ENCODE measurements at regions not wholly inside any gene's neighbourhood (a gene's known extent, or its start where the extent isn't known, plus 50 kb on each side); places are given as distances from the start of the nearest gene placed in this dataset.

DNA sequence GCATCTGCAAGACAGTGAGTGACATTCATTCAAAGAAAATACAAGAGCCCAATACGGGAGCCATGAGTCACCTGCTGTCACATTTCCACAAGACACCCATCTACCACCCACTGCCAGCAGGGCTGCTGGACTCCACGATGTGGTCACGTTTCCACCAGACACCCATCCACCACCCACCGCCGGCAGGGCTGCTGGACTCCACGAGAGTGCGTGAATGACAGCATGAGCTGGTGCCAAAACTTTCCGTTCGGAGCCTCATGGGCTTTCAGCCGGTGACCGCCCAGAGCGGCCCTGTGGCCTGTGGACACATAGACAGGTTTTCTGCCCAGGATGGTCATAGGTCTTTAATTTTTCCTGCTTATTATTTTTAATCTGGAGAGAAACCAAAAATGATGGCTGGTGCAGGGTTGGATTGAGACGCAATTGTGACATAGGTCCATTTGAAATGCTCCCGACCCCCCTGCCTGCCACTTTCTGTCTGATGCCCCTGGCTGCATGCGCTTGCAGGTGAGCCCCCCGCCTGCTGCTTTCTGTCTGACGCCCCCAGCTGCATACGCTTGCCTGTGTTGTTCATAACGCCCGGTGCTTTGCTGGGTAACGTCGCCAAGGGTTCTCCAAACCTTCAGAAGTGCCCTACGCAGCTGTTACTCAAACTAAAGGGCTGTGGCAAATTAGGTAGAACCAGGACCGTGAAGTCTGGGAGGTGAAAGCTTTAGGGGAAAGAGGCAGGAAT lies 59.1 kb upstream of the SMOC2 start:
- no peaks in the 10 kb centered on the region for H3K36me3 ChIP-seq (ENCODE audit: insufficient read depth, low read length)
- H3K79me2 ChIP-seq (ENCODE audit: insufficient read depth, low read length): no peaks in the 10 kb centered on the region

GRCh38 chr6:168383062-168383854 lies 57.7 kb upstream of the SMOC2 start:
- Histone ChIP-seq H3K4me3 (ENCODE audit: low read length, poor library complexity, severe bottlenecking) (no peak overlapping the region), H3K27me3 (ENCODE audit: insufficient read depth, low read length, poor library complexity, severe bottlenecking) (no peaks in the 10 kb centered on the region), H2AFZ (ENCODE audit: low read length) (no peak overlapping the region), H3K79me2 (ENCODE audit: insufficient read depth, low read length) (no peaks in the 10 kb centered on the region), H3K36me3 (ENCODE audit: insufficient read depth, low read length) (no peaks in the 10 kb centered on the region), H3K9ac (ENCODE audit: low read depth, low read length, poor library complexity, severe bottlenecking) (no peak overlapping the region), H3K9me3 (ENCODE audit: insufficient read depth, low read depth, low read length) (peaks cover 45% of the 10 kb centered on the region; the same call in 1 of the 2 replicates), H4K20me1 (ENCODE audit: insufficient read depth, low read length, poor library complexity, severe bottlenecking) (no peaks in the 10 kb centered on the region), H3K4me2 (ENCODE audit: low read depth, low read length, poor library complexity, severe bottlenecking) (no peak overlapping the region), H3K4me1 (ENCODE audit: insufficient read depth, low read length, poor library complexity, severe bottlenecking) (no peaks in the 10 kb centered on the region), H3K9me2 (replicated peaks; ENCODE audit: low read depth, low read length) (no peaks in the 10 kb centered on the region), H3F3A (ENCODE audit: low read depth) (no peaks in the 10 kb centered on the region; the same call in 1 of the 2 replicates)
- TF ChIP-seq, protein P1, sequence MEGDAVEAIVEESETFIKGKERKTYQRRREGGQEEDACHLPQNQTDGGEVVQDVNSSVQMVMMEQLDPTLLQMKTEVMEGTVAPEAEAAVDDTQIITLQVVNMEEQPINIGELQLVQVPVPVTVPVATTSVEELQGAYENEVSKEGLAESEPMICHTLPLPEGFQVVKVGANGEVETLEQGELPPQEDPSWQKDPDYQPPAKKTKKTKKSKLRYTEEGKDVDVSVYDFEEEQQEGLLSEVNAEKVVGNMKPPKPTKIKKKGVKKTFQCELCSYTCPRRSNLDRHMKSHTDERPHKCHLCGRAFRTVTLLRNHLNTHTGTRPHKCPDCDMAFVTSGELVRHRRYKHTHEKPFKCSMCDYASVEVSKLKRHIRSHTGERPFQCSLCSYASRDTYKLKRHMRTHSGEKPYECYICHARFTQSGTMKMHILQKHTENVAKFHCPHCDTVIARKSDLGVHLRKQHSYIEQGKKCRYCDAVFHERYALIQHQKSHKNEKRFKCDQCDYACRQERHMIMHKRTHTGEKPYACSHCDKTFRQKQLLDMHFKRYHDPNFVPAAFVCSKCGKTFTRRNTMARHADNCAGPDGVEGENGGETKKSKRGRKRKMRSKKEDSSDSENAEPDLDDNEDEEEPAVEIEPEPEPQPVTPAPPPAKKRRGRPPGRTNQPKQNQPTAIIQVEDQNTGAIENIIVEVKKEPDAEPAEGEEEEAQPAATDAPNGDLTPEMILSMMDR (conservative IDR thresholded peaks at IDR 0.05; ENCODE audit: low read length): no peak
- TF ChIP-seq EZH2phosphoT487 (IDR thresholded peaks at IDR 0.05; ENCODE audit: borderline replicate concordance): no peak

More for the DNA sequence above, 59.1 kb upstream of the SMOC2 start:
- Histone ChIP-seq H3K27me3 (ENCODE audit: insufficient read depth, low read length, poor library complexity, severe bottlenecking) (no peaks in the 10 kb centered on the region), H3K9ac (ENCODE audit: low read depth, low read length, poor library complexity, severe bottlenecking) (no peak overlapping the region), H3F3A (ENCODE audit: low read depth) (no peaks in the 10 kb centered on the region; the same call in 1 of the 2 replicates), H3K9me2 (replicated peaks; ENCODE audit: low read depth, low read length) (no peaks in the 10 kb centered on the region), H2AFZ (ENCODE audit: low read length) (no peak overlapping the region), H3K4me2 (ENCODE audit: low read depth, low read length, poor library complexity, severe bottlenecking) (no peak overlapping the region), H4K20me1 (ENCODE audit: insufficient read depth, low read length, poor library complexity, severe bottlenecking) (no peaks in the 10 kb centered on the region), H3K4me1 (ENCODE audit: insufficient read depth, low read length, poor library complexity, severe bottlenecking) (no peaks in the 10 kb centered on the region), H3K4me3 (ENCODE audit: low read length, poor library complexity, severe bottlenecking) (no peak overlapping the region), H3K9me3 (ENCODE audit: insufficient read depth, low read depth, low read length) (peaks cover 48% of the 10 kb centered on the region; the same call in 1 of the 2 replicates)
- TF ChIP-seq, protein P1 (conservative IDR thresholded peaks at IDR 0.05; ENCODE audit: low read length): no peak
- TF ChIP-seq EZH2phosphoT487 (IDR thresholded peaks at IDR 0.05; ENCODE audit: borderline replicate concordance): no peak

DNA sequence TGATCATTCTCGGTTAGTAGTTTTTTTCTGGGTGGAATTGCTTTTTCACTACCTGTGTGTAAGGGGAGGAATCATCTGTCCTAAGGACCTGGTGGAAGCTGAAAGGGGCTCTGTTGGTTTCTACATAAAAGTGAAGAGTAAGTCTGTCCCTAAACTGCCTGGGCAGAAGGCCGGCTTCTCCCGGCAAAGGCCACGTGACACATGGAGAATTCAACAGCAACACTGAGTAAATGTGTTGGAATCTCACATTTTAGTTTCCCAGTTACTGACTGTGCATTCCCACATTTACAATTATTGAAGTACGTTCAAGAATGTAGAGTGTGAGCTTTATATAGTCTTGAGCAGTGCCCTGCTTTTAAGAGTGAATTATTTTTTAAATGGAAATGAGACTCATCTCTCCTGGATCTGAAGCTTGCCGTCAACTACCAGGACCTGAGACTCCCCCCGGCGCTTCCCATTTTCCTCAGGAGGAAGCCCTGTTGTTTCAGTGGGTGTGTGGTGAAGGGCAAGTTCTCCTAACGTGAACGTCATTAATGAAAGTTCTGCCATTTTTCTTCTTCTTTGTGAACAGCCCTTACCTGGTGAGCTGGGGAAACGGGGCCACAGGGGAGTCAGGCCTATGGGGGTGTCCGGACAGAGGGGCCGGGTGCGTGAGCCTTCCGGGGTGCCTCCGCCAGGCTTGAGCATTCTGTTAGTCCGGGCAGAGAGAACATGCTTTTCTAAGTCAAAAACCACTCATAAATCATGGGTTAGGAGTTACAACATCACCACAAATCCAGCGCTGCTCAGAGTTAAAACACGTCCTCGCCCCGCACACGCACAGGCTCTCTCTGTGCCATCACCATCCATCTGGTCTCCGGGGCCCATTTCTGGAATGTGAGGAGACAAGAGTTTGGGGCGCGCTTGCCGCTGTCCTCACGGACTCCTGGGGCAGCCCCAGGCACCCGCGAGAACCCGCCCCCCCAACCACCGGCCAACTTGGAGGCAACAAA lies 56.6 kb upstream of the SMOC2 start:
- H3K4me1 ChIP-seq (ENCODE audit: insufficient read depth, low read length, poor library complexity, severe bottlenecking): no peaks in the 10 kb centered on the region
- H3K9me2 ChIP-seq (replicated peaks; ENCODE audit: low read depth, low read length): no peaks in the 10 kb centered on the region
- H3K9me3 ChIP-seq (ENCODE audit: insufficient read depth, low read depth, low read length): peaks cover 44% of the 10 kb centered on the region; the same call in 1 of the 2 replicates
- H3K79me2 ChIP-seq (ENCODE audit: insufficient read depth, low read length): no peaks in the 10 kb centered on the region
- no peaks in the 10 kb centered on the region; the same call in 1 of the 2 replicates for H3F3A ChIP-seq (ENCODE audit: low read depth)
- H2AFZ ChIP-seq (ENCODE audit: low read length): no peak overlapping the region
- H3K27me3 ChIP-seq (ENCODE audit: insufficient read depth, low read length, poor library complexity, severe bottlenecking): no peaks in the 10 kb centered on the region
- H3K4me2 ChIP-seq (ENCODE audit: low read depth, low read length, poor library complexity, severe bottlenecking): no peak overlapping the region
- H3K4me3 ChIP-seq (ENCODE audit: low read length, poor library complexity, severe bottlenecking): no peak overlapping the region
- TF ChIP-seq, protein P1 (conservative IDR thresholded peaks at IDR 0.05; ENCODE audit: low read length): no peak
- TF ChIP-seq EZH2phosphoT487 (IDR thresholded peaks at IDR 0.05; ENCODE audit: borderline replicate concordance): no peak
- no peaks in the 10 kb centered on the region for H3K36me3 ChIP-seq (ENCODE audit: insufficient read depth, low read length)
- H3K9ac ChIP-seq (ENCODE audit: low read depth, low read length, poor library complexity, severe bottlenecking): no peak overlapping the region
- H4K20me1 ChIP-seq (ENCODE audit: insufficient read depth, low read length, poor library complexity, severe bottlenecking): no peaks in the 10 kb centered on the region

Measured in Loucy (cell line).